ENCODE measurements at regions not wholly inside any gene's neighbourhood (a gene's known extent, or its start where the extent isn't known, plus 50 kb on each side); places are given as distances from the start of the nearest gene placed in this dataset.

DNA sequence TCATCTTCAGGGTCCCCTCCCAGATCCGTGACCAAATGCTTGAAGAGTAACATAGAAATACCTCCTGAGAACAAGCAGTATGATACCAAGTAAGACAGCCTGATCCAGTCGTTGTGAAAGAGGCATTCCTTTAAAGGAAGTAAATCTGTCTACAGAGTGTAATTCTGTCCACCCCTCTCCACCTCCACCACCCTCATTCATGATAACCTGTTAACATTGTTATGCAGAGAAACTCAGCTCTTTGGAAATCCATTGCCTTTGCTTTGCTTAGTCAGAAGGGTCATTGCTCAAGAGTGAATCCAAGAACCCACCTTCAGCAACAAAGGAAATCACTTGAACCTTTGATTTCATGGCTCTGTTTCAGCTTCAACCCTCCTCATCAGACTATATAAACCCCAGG, 155.6 kb downstream of the CYP26B1 start:
- ChIA-PET POLR2A (no interaction called here), CTCF (ENCODE audit: low intra/inter-chr PET ratio, low total read pairs) (no interaction called here)
- WGBS (ENCODE audit: low lambda C conversion rate): 0% methylated on average over 2 of the region's 2 CpGs
- no TSS peak for BruUV-seq (replicated peaks)
- H3K4me2 ChIP-seq (ENCODE audit: low read depth, low read length): no peak overlapping the region
- H3K79me2 ChIP-seq (ENCODE audit: insufficient read depth, low read length): no peaks in the 10 kb centered on the region
- ATAC-seq (no peak), DNase-seq (ENCODE audit: low spot score) (no peak), FAIRE-seq (no peak)
- no peak overlapping the region for H3K9ac ChIP-seq (ENCODE audit: insufficient read depth, low read depth, low read length)
- no peaks in the 10 kb centered on the region for H3K4me1 ChIP-seq (ENCODE audit: insufficient read depth, low read length)
- no peak overlapping the region for H3K4me3 ChIP-seq (replicated peaks in 1 of 3; ENCODE audit: insufficient read depth in 1 of 3, low read depth in 2 of 3, low read length in 3 of 3)
- no peak overlapping the region for H2AFZ ChIP-seq (ENCODE audit: low read length)
- intact Hi-C loops (cut with micrococcal nuclease; ENCODE audit: unreplicated experiment): no loop called here
- no peak overlapping the region for H3K27ac ChIP-seq (ENCODE audit: extremely low read length, insufficient read depth, low read length)
- H3K36me3 ChIP-seq (replicated peaks in 1 of 2; ENCODE audit: control insufficient read depth in 1 of 2, insufficient read depth in 2 of 2, low read length in 2 of 2): no peaks in the 10 kb centered on the region
- H3K27me3 ChIP-seq (ENCODE audit: control insufficient read depth in 1 of 2, insufficient read depth in 2 of 2, low read length in 2 of 2): no peaks in the 10 kb centered on the region
- in situ Hi-C loops (cut with HindIII; ENCODE audit: extremely low pct_ligation_motif_present, low pct_unique_long_range_greater_than_20kb): no loop called here
- H4K20me1 ChIP-seq (ENCODE audit: insufficient read depth, low read length): no peaks in the 10 kb centered on the region
- no peaks in the 10 kb centered on the region for H3K9me3 ChIP-seq (ENCODE audit: low read length)
- TF ChIP-seq ZNF83 (CRISPR knock-in tag; IDR thresholded peaks at IDR 0.05; ENCODE audit: borderline replicate concordance) (no peak), HMGA1 (CRISPR knock-in tag; conservative IDR thresholded peaks at IDR 0.05) (no peak), ZNF737 (CRISPR knock-in tag; IDR thresholded peaks at IDR 0.05; ENCODE audit: borderline replicate concordance) (no peak), ZNF337 (CRISPR knock-in tag; IDR thresholded peaks at IDR 0.05; ENCODE audit: borderline replicate concordance, low read depth) (no peak), HOXA7 (CRISPR knock-in tag; IDR thresholded peaks at IDR 0.05) (no peak), ZFX (CRISPR knock-in tag; IDR thresholded peaks at IDR 0.05; ENCODE audit: low read depth) (no peak), KLF11 (CRISPR knock-in tag; IDR thresholded peaks at IDR 0.05) (no peak), ZBTB20 (CRISPR knock-in tag; IDR thresholded peaks at IDR 0.05; ENCODE audit: borderline replicate concordance, low read depth) (no peak), KDM3A (CRISPR knock-in tag; IDR thresholded peaks at IDR 0.05; ENCODE audit: low read depth) (no peak), ZKSCAN5 (CRISPR knock-in tag; IDR thresholded peaks at IDR 0.05) (no peak), CENPT (CRISPR knock-in tag; IDR thresholded peaks at IDR 0.05; ENCODE audit: low read depth) (no peak), POLR2G (IDR thresholded peaks at IDR 0.05; ENCODE audit: low read depth, low read length) (no peak), FOXP1 (IDR thresholded peaks at IDR 0.05) (no peak), FOXP1 (CRISPR knock-in tag; IDR thresholded peaks at IDR 0.05) (no peak), MTA3 (CRISPR knock-in tag; IDR thresholded peaks at IDR 0.05) (no peak)
- TF ChIP-seq, protein P1, sequence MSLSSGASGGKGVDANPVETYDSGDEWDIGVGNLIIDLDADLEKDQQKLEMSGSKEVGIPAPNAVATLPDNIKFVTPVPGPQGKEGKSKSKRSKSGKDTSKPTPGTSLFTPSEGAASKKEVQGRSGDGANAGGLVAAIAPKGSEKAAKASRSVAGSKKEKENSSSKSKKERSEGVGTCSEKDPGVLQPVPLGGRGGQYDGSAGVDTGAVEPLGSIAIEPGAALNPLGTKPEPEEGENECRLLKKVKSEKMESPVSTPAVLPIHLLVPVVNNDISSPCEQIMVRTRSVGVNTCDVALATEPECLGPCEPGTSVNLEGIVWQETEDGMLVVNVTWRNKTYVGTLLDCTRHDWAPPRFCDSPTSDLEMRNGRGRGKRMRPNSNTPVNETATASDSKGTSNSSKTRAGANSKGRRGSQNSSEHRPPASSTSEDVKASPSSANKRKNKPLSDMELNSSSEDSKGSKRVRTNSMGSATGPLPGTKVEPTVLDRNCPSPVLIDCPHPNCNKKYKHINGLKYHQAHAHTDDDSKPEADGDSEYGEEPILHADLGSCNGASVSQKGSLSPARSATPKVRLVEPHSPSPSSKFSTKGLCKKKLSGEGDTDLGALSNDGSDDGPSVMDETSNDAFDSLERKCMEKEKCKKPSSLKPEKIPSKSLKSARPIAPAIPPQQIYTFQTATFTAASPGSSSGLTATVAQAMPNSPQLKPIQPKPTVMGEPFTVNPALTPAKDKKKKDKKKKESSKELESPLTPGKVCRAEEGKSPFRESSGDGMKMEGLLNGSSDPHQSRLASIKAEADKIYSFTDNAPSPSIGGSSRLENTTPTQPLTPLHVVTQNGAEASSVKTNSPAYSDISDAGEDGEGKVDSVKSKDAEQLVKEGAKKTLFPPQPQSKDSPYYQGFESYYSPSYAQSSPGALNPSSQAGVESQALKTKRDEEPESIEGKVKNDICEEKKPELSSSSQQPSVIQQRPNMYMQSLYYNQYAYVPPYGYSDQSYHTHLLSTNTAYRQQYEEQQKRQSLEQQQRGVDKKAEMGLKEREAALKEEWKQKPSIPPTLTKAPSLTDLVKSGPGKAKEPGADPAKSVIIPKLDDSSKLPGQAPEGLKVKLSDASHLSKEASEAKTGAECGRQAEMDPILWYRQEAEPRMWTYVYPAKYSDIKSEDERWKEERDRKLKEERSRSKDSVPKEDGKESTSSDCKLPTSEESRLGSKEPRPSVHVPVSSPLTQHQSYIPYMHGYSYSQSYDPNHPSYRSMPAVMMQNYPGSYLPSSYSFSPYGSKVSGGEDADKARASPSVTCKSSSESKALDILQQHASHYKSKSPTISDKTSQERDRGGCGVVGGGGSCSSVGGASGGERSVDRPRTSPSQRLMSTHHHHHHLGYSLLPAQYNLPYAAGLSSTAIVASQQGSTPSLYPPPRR (CRISPR knock-in tag; IDR thresholded peaks at IDR 0.05; ENCODE audit: borderline replicate concordance): no peak
- TF ChIP-seq, protein P2, sequence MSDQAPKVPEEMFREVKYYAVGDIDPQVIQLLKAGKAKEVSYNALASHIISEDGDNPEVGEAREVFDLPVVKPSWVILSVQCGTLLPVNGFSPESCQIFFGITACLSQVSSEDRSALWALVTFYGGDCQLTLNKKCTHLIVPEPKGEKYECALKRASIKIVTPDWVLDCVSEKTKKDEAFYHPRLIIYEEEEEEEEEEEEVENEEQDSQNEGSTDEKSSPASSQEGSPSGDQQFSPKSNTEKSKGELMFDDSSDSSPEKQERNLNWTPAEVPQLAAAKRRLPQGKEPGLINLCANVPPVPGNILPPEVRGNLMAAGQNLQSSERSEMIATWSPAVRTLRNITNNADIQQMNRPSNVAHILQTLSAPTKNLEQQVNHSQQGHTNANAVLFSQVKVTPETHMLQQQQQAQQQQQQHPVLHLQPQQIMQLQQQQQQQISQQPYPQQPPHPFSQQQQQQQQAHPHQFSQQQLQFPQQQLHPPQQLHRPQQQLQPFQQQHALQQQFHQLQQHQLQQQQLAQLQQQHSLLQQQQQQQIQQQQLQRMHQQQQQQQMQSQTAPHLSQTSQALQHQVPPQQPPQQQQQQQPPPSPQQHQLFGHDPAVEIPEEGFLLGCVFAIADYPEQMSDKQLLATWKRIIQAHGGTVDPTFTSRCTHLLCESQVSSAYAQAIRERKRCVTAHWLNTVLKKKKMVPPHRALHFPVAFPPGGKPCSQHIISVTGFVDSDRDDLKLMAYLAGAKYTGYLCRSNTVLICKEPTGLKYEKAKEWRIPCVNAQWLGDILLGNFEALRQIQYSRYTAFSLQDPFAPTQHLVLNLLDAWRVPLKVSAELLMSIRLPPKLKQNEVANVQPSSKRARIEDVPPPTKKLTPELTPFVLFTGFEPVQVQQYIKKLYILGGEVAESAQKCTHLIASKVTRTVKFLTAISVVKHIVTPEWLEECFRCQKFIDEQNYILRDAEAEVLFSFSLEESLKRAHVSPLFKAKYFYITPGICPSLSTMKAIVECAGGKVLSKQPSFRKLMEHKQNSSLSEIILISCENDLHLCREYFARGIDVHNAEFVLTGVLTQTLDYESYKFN (CRISPR knock-in tag; conservative IDR thresholded peaks at IDR 0.05): no peak
- TF ChIP-seq, protein P3, sequence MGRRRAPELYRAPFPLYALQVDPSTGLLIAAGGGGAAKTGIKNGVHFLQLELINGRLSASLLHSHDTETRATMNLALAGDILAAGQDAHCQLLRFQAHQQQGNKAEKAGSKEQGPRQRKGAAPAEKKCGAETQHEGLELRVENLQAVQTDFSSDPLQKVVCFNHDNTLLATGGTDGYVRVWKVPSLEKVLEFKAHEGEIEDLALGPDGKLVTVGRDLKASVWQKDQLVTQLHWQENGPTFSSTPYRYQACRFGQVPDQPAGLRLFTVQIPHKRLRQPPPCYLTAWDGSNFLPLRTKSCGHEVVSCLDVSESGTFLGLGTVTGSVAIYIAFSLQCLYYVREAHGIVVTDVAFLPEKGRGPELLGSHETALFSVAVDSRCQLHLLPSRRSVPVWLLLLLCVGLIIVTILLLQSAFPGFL (CRISPR knock-in tag; IDR thresholded peaks at IDR 0.05): no peak

All from HepG2 (cell line).